Upper lobe of right lung (tissue), 1 donor: ENCODE measurements at regions not wholly inside any gene's neighbourhood (a gene's known extent, or its start where the extent isn't known, plus 50 kb on each side); places are given as distances from the start of the nearest gene placed in this dataset.

Experiments used
- ATAC-seq: fragments of 200-7000 bp; cut with Tn5 transposase; one replicate; pipeline ENCODE4 v1.9.1; 2020; ENCODE audit warnings: mild to moderate bottlenecking, moderate library complexity
- DNase-seq: peaks from one replicate; pipeline ENCODE4 v3.0.0-alpha.2; 2020
- H3K27ac ChIP-seq: fragments of 200-600 bp; one replicate; pipeline ENCODE4 v1.8.0; 2022
- H3K27me3 ChIP-seq: fragments of 200-600 bp; one replicate; pipeline ENCODE4 v1.8.0; 2022; ENCODE audit warnings: mild to moderate bottlenecking
- H3K36me3 ChIP-seq: fragments of 200-600 bp; one replicate; pipeline ENCODE4 v1.8.0; 2022
- H3K4me1 ChIP-seq: fragments of 200-600 bp; one replicate; pipeline ENCODE4 v1.8.0; 2022
- H3K4me3 ChIP-seq: fragments of 200-600 bp; one replicate; pipeline ENCODE4 v1.8.0; 2022; ENCODE audit warnings: mild to moderate bottlenecking
- H3K9me3 ChIP-seq: fragments of 200-600 bp; one replicate; pipeline ENCODE4 v1.8.0; 2022
- intact Hi-C: fragments of 100-400 bp; cut with DNase I; formaldehyde crosslinking; loops from one replicate; pipeline ENCODE4 v1.11.0; 2022
- TF ChIP-seq, protein P1 (sequence below): fragments of 200-600 bp; IDR thresholded peaks from one replicate; pipeline ENCODE4 v1.8.0; 2022; ENCODE audit warnings: antibody characterized with exemption
- donor health status: DM: no; HTN: yes; CAD: no; lungs with severe emphysema.

- TF ChIP-seq, protein P1, sequence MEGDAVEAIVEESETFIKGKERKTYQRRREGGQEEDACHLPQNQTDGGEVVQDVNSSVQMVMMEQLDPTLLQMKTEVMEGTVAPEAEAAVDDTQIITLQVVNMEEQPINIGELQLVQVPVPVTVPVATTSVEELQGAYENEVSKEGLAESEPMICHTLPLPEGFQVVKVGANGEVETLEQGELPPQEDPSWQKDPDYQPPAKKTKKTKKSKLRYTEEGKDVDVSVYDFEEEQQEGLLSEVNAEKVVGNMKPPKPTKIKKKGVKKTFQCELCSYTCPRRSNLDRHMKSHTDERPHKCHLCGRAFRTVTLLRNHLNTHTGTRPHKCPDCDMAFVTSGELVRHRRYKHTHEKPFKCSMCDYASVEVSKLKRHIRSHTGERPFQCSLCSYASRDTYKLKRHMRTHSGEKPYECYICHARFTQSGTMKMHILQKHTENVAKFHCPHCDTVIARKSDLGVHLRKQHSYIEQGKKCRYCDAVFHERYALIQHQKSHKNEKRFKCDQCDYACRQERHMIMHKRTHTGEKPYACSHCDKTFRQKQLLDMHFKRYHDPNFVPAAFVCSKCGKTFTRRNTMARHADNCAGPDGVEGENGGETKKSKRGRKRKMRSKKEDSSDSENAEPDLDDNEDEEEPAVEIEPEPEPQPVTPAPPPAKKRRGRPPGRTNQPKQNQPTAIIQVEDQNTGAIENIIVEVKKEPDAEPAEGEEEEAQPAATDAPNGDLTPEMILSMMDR = no peak
Measured at GRCh38 chr4:28354880-28355656, 1494.4 kb downstream of the STIM2 start.

DNA sequence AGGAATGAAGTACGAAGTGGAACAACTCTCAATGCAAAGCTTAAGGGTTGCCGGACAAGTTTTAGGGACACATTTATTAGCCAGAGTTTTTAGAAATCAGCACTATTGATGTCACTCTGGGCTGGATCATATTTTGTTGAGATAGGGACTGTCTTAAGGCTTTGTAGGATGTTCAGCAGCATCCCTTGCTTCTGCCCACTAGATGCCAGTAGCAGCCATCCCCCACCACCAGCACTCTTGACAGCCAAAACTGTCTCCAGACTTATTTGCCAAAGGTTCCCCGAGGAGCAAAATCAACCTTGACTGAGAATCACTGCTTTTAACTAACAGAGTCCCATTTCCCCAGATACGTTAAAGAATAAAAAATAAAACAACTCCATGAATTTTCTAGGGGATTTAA lies 1497.3 kb downstream of the STIM2 start:
- Histone ChIP-seq H3K4me3 (no peak overlapping the region), H3K9me3 (no peaks in the 10 kb centered on the region), H3K36me3 (no peaks in the 10 kb centered on the region), H3K27ac (no peak overlapping the region), H3K27me3 (no peaks in the 10 kb centered on the region), H3K4me1 (no peaks in the 10 kb centered on the region)
- DNase-seq (no peak), ATAC-seq (no peak)
- intact Hi-C loops = no loop called here
- TF ChIP-seq, protein P1 = no peak

More at GRCh38 chr4:28354880-28355656, 1494.4 kb downstream of the STIM2 start:
- no peak overlapping the region for H3K27ac ChIP-seq
- H3K27me3 ChIP-seq = no peaks in the 10 kb centered on the region
- intact Hi-C loops = no loop called here
- DNase-seq (no peak), ATAC-seq (no peak)
- no peaks in the 10 kb centered on the region for H3K36me3 ChIP-seq
- H3K4me1 ChIP-seq = no peaks in the 10 kb centered on the region
- no peaks in the 10 kb centered on the region for H3K9me3 ChIP-seq
- H3K4me3 ChIP-seq = no peak overlapping the region

DNA sequence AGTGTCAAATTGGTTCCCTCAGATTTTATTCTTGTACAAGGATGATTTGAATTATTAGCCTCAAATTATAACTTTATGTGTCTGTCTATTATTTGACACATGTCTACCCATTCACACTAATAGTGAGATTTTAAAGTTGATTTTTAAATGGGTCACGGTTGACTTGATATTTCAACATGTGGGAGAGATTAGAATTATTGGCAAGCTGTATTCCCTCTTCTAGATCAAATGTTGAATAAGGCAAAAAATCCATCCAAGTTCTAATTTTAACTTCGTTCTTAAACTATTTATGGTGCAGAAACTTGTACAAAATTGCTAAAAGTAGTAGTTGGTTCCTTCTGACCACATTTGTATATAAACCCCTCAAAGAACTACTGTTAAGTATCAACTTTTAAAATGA lies 1498.0 kb downstream of the STIM2 start:
- no peak for DNase-seq
- TF ChIP-seq, protein P1 = no peak
- Histone ChIP-seq H3K36me3 (no peaks in the 10 kb centered on the region), H3K4me3 (no peak overlapping the region), H3K27me3 (no peaks in the 10 kb centered on the region), H3K4me1 (no peaks in the 10 kb centered on the region), H3K27ac (no peak overlapping the region), H3K9me3 (no peaks in the 10 kb centered on the region)
- no peak for ATAC-seq
- intact Hi-C loops = no loop called here

DNA sequence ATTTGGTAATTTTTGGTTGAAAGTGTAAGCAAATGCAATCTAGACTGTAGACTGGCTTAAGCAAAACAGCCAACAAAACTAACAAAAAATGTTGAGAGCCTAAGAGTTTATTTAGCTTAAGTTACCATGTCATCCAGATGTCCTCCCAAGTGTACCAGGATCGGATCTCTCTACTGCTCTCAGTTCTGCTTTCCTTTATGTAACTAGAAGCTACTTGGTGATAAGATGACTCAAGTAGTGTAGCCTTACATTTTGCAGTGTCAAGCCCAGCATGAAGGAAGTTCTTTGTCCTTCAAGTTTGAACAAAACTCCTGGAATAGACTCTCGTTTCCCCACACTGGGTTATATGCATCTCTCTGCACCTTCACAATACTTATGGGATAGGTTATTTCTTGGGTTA lies 1500.0 kb downstream of the STIM2 start:
- H3K9me3 ChIP-seq = no peaks in the 10 kb centered on the region
- intact Hi-C loops = no loop called here
- H3K4me1 ChIP-seq = no peaks in the 10 kb centered on the region
- no peaks in the 10 kb centered on the region for H3K36me3 ChIP-seq
- no peaks in the 10 kb centered on the region for H3K27me3 ChIP-seq
- no peak overlapping the region for H3K27ac ChIP-seq
- TF ChIP-seq, protein P1 = no peak
- DNase-seq = no peak
- ATAC-seq = no peak
- H3K4me3 ChIP-seq = no peak overlapping the region

DNA sequence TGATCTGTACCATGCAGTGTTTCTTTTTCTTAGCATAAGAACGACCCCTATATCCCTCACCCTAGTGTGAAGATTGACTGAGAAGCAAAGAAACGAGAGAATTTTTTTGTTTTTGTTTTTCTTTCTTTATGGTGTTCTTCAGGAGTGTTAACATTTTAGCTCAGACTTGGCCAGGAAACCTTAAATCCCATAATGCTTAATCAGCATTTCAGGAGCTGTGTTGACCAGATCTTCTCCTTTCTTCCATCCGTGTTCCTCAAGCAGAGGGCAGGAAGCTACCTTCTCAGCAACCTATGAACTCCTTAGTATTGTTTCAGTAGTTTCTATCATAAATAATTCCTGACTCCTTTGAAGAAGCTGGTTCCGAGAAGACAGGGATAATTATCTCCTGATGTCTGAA lies 1501.5 kb downstream of the STIM2 start:
- no peak overlapping the region for H3K4me3 ChIP-seq
- intact Hi-C loops = no loop called here
- H3K36me3 ChIP-seq = no peaks in the 10 kb centered on the region
- DNase-seq (no peak), ATAC-seq (no peak)
- no peaks in the 10 kb centered on the region for H3K27me3 ChIP-seq
- no peaks in the 10 kb centered on the region for H3K4me1 ChIP-seq
- H3K27ac ChIP-seq = no peak overlapping the region
- TF ChIP-seq, protein P1 = no peak
- no peaks in the 10 kb centered on the region for H3K9me3 ChIP-seq

GRCh38 chr4:28369499-28369898 lies 1508.9 kb downstream of the STIM2 start:
- ATAC-seq = no peak
- no peaks in the 10 kb centered on the region for H3K4me1 ChIP-seq
- H3K36me3 ChIP-seq = no peaks in the 10 kb centered on the region
- no peaks in the 10 kb centered on the region for H3K27me3 ChIP-seq
- TF ChIP-seq, protein P1 = no peak
- H3K4me3 ChIP-seq = no peak overlapping the region
- H3K27ac ChIP-seq = no peak overlapping the region
- intact Hi-C loops = no loop called here
- DNase-seq = no peak
- no peaks in the 10 kb centered on the region for H3K9me3 ChIP-seq
